ENCODE measurements at regions not wholly inside any gene's neighbourhood (a gene's known extent, or its start where the extent isn't known, plus 50 kb on each side); places are given as distances from the start of the nearest gene placed in this dataset.

- Histone ChIP-seq H3K4me3 (ENCODE audit: low read depth in 1 of 5, low read length in 5 of 5) (no peak overlapping the region), H3K27me3 (ENCODE audit: control insufficient read depth in 5 of 5, insufficient read depth in 4 of 5, low read length in 5 of 5) (no peaks in the 10 kb centered on the region), H3K9ac (ENCODE audit: low read length in 5 of 5) (no peak overlapping the region), H3K9me3 (ENCODE audit: control insufficient read depth in 5 of 5, low read length in 5 of 5) (no peaks in the 10 kb centered on the region), H3K36me3 (ENCODE audit: control insufficient read depth in 5 of 5, insufficient read depth in 5 of 5, low read length in 5 of 5) (no peaks in the 10 kb centered on the region), H3K27ac (ENCODE audit: low read depth, low read length) (no peak overlapping the region), H3K4me1 (ENCODE audit: control insufficient read depth in 5 of 5, insufficient read depth in 5 of 5, low read length in 5 of 5) (peaks cover 0 to 10% (median 0%) of the 10 kb centered on the region in 5 donors)
Measured at GRCh38 chr7:94205529-94205928, 189.2 kb upstream of the COL1A2 start.

GRCh38 chr7:94206295-94206694 lies 188.4 kb upstream of the COL1A2 start:
- Histone ChIP-seq H3K27me3 (ENCODE audit: control insufficient read depth in 5 of 5, insufficient read depth in 4 of 5, low read length in 5 of 5) (no peaks in the 10 kb centered on the region), H3K36me3 (ENCODE audit: control insufficient read depth in 5 of 5, insufficient read depth in 5 of 5, low read length in 5 of 5) (no peaks in the 10 kb centered on the region), H3K27ac (ENCODE audit: low read depth, low read length) (no peak overlapping the region), H3K4me3 (ENCODE audit: low read depth in 1 of 5, low read length in 5 of 5) (no peak overlapping the region), H3K9ac (ENCODE audit: low read length in 5 of 5) (no peak overlapping the region), H3K4me1 (ENCODE audit: control insufficient read depth in 5 of 5, insufficient read depth in 5 of 5, low read length in 5 of 5) (peaks cover 0 to 10% (median 0%) of the 10 kb centered on the region in 5 donors), H3K9me3 (ENCODE audit: control insufficient read depth in 5 of 5, low read length in 5 of 5) (no peaks in the 10 kb centered on the region)

DNA sequence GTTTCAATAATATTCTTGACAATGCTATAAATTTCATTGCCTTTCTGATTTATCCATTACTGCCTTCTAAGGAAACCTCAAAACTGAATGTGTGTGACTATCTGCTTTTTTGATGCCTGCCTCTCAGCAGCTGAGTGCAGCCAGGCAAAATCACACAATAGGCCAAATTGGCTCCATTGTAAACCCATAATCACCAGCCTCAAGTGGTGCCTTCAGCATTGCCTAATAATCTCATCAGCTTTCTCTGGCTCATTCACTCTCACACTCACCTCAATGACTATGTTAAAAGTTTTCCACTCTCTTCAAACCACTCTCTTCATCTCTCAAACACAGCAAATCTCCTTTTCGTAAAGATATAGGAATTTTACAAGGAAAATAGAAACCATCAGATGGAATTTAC lies 182.5 kb upstream of the COL1A2 start:
- Histone ChIP-seq H3K4me3 (ENCODE audit: low read depth in 1 of 5, low read length in 5 of 5) (no peak overlapping the region), H3K9me3 (ENCODE audit: control insufficient read depth in 5 of 5, low read length in 5 of 5) (no peaks in the 10 kb centered on the region), H3K36me3 (ENCODE audit: control insufficient read depth in 5 of 5, insufficient read depth in 5 of 5, low read length in 5 of 5) (no peaks in the 10 kb centered on the region), H3K27me3 (ENCODE audit: control insufficient read depth in 5 of 5, insufficient read depth in 4 of 5, low read length in 5 of 5) (no peaks in the 10 kb centered on the region), H3K9ac (ENCODE audit: low read length in 5 of 5) (no peak overlapping the region), H3K4me1 (ENCODE audit: control insufficient read depth in 5 of 5, insufficient read depth in 5 of 5, low read length in 5 of 5) (no peaks in the 10 kb centered on the region), H3K27ac (ENCODE audit: low read depth, low read length) (no peak overlapping the region)

DNA sequence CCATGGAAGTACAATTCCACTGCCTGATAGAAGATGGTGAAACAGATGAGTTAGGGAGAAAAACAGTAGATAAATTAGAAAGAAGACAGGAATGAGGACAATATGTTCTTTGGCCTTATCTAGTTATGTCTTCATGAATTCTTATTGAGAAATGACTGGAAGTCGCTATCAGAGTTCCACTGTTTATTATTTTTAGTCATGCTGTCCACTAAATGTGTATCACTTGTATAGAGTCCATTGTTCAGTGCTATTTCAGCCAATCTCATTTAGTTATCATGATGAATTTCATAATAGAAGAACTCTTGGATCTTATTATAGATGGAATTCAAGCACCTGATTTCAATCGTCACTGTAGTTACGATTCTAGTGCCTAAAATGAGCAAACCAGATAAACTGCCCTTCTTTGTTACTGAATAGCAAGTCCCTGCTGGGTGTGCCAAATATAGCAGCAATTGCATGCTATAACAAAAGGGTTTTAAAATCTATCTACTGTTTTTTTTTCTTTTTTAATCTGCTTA lies 177.7 kb upstream of the COL1A2 start:
- Histone ChIP-seq H3K9me3 (ENCODE audit: control insufficient read depth in 5 of 5, low read length in 5 of 5) (no peaks in the 10 kb centered on the region), H3K27me3 (ENCODE audit: control insufficient read depth in 5 of 5, insufficient read depth in 4 of 5, low read length in 5 of 5) (no peaks in the 10 kb centered on the region), H3K27ac (ENCODE audit: low read depth, low read length) (no peak overlapping the region), H3K4me1 (ENCODE audit: control insufficient read depth in 5 of 5, insufficient read depth in 5 of 5, low read length in 5 of 5) (no peaks in the 10 kb centered on the region), H3K9ac (ENCODE audit: low read length in 5 of 5) (no peak overlapping the region), H3K36me3 (ENCODE audit: control insufficient read depth in 5 of 5, insufficient read depth in 5 of 5, low read length in 5 of 5) (no peaks in the 10 kb centered on the region), H3K4me3 (ENCODE audit: low read depth in 1 of 5, low read length in 5 of 5) (no peak overlapping the region)

GRCh38 chr7:94217766-94218165 lies 176.9 kb upstream of the COL1A2 start:
- H3K4me3 ChIP-seq (ENCODE audit: low read depth in 1 of 5, low read length in 5 of 5) = no peak overlapping the region
- H3K4me1 ChIP-seq (ENCODE audit: control insufficient read depth in 5 of 5, insufficient read depth in 5 of 5, low read length in 5 of 5) = peaks cover 0 to 5% (median 3%) of the 10 kb centered on the region in 5 donors
- no peak overlapping the region for H3K27ac ChIP-seq (ENCODE audit: low read depth, low read length)
- H3K9me3 ChIP-seq (ENCODE audit: control insufficient read depth in 5 of 5, low read length in 5 of 5) = no peaks in the 10 kb centered on the region
- no peak overlapping the region for H3K9ac ChIP-seq (ENCODE audit: low read length in 5 of 5)
- no peaks in the 10 kb centered on the region for H3K27me3 ChIP-seq (ENCODE audit: control insufficient read depth in 5 of 5, insufficient read depth in 4 of 5, low read length in 5 of 5)
- no peaks in the 10 kb centered on the region for H3K36me3 ChIP-seq (ENCODE audit: control insufficient read depth in 5 of 5, insufficient read depth in 5 of 5, low read length in 5 of 5)

GRCh38 chr7:94222516-94222915 lies 172.2 kb upstream of the COL1A2 start:
- H3K4me1 ChIP-seq (ENCODE audit: control insufficient read depth in 5 of 5, insufficient read depth in 5 of 5, low read length in 5 of 5) = peaks cover 1 to 11% (median 8%) of the 10 kb centered on the region in 5 donors

GRCh38 chr7:94223375-94224084 lies 171.2 kb upstream of the COL1A2 start:
- Histone ChIP-seq H3K4me1 (ENCODE audit: control insufficient read depth in 5 of 5, insufficient read depth in 5 of 5, low read length in 5 of 5) (peaks cover 1 to 11% (median 8%) of the 10 kb centered on the region in 5 donors), H3K9ac (ENCODE audit: low read length in 5 of 5) (no peak overlapping the region), H3K36me3 (ENCODE audit: control insufficient read depth in 5 of 5, insufficient read depth in 5 of 5, low read length in 5 of 5) (no peaks in the 10 kb centered on the region), H3K9me3 (ENCODE audit: control insufficient read depth in 5 of 5, low read length in 5 of 5) (no peaks in the 10 kb centered on the region), H3K27ac (ENCODE audit: low read depth, low read length) (no peak overlapping the region), H3K27me3 (ENCODE audit: control insufficient read depth in 5 of 5, insufficient read depth in 4 of 5, low read length in 5 of 5) (no peaks in the 10 kb centered on the region), H3K4me3 (ENCODE audit: low read depth in 1 of 5, low read length in 5 of 5) (no peak overlapping the region)

More at GRCh38 chr7:94222516-94222915, 172.2 kb upstream of the COL1A2 start:
- Histone ChIP-seq H3K9ac (ENCODE audit: low read length in 5 of 5) (no peak overlapping the region), H3K36me3 (ENCODE audit: control insufficient read depth in 5 of 5, insufficient read depth in 5 of 5, low read length in 5 of 5) (no peaks in the 10 kb centered on the region), H3K9me3 (ENCODE audit: control insufficient read depth in 5 of 5, low read length in 5 of 5) (no peaks in the 10 kb centered on the region), H3K27me3 (ENCODE audit: control insufficient read depth in 5 of 5, insufficient read depth in 4 of 5, low read length in 5 of 5) (no peaks in the 10 kb centered on the region), H3K27ac (ENCODE audit: low read depth, low read length) (no peak overlapping the region), H3K4me3 (ENCODE audit: low read depth in 1 of 5, low read length in 5 of 5) (no peak overlapping the region)

DNA sequence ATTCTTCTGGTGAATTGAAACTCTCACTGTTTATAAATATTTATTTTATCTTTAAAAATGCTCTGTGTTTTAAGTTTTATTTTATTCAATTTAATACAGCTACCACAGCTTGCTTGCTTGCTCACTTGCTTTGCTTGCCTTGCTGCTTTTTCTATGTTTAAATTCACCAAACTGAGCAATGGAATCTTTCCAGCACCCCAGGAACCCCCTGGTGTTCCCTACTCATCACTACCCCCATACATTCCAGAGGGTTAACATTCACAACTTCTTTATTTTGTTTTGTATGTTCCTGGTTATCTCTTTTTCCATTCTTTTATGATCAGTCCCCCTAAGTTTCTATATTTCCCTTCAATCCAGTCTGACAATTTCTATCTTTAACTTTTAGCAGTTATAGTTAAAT lies 166.5 kb upstream of the COL1A2 start:
- Histone ChIP-seq H3K27me3 (ENCODE audit: control insufficient read depth in 5 of 5, insufficient read depth in 4 of 5, low read length in 5 of 5) (no peaks in the 10 kb centered on the region), H3K4me1 (ENCODE audit: control insufficient read depth in 5 of 5, insufficient read depth in 5 of 5, low read length in 5 of 5) (peaks cover 1 to 6% (median 5%) of the 10 kb centered on the region in 5 donors), H3K4me3 (ENCODE audit: low read depth in 1 of 5, low read length in 5 of 5) (no peak overlapping the region), H3K9me3 (ENCODE audit: control insufficient read depth in 5 of 5, low read length in 5 of 5) (no peaks in the 10 kb centered on the region), H3K36me3 (ENCODE audit: control insufficient read depth in 5 of 5, insufficient read depth in 5 of 5, low read length in 5 of 5) (no peaks in the 10 kb centered on the region), H3K9ac (ENCODE audit: low read length in 5 of 5) (no peak overlapping the region), H3K27ac (ENCODE audit: low read depth, low read length) (no peak overlapping the region)

DNA sequence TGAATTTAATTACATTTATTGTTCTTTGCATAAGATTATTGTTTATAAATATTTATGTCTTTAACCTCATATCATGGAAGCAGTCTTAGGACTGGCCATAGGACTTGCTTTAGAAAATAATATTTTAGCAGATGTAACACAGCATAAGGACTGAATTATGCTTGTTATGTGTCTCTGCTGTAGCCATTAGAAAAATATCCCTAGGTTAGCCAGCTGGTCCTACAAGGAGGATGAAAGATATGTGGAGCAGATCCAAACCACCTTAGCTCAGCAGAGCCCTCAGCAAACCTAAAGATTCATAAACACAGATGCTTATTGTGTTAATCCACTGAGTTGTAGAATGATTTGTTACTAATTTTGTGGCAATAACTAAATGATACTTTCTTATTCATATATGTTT lies 166.0 kb upstream of the COL1A2 start:
- H3K4me1 ChIP-seq (ENCODE audit: control insufficient read depth in 5 of 5, insufficient read depth in 5 of 5, low read length in 5 of 5) = peaks cover 0 to 2% (median 1%) of the 10 kb centered on the region in 5 donors
- no peak overlapping the region for H3K9ac ChIP-seq (ENCODE audit: low read length in 5 of 5)
- no peaks in the 10 kb centered on the region for H3K27me3 ChIP-seq (ENCODE audit: control insufficient read depth in 5 of 5, insufficient read depth in 4 of 5, low read length in 5 of 5)
- no peaks in the 10 kb centered on the region for H3K36me3 ChIP-seq (ENCODE audit: control insufficient read depth in 5 of 5, insufficient read depth in 5 of 5, low read length in 5 of 5)
- H3K9me3 ChIP-seq (ENCODE audit: control insufficient read depth in 5 of 5, low read length in 5 of 5) = no peaks in the 10 kb centered on the region
- H3K4me3 ChIP-seq (ENCODE audit: low read depth in 1 of 5, low read length in 5 of 5) = no peak overlapping the region
- H3K27ac ChIP-seq (ENCODE audit: low read depth, low read length) = no peak overlapping the region

DNA sequence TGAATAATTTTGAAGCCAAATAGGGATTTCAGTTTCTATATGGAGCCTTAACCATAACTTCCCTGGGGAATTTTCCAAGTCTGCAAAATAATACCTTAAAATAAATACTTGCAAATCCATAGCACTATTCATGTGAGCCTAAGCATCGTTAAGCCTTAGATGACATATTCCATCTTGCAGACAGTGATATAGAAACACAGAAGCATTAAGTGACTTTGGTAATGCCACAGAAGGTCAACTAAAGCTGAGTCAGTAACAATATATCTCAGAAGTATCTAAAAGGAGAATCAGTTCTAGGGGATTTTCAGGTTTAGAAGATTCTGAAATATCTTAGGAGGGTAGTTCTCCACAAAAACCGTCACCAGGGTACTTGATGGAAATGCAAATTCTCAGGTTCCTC lies 163.4 kb upstream of the COL1A2 start:
- no peaks in the 10 kb centered on the region for H3K9me3 ChIP-seq (ENCODE audit: control insufficient read depth in 5 of 5, low read length in 5 of 5)
- H3K4me1 ChIP-seq (ENCODE audit: control insufficient read depth in 5 of 5, insufficient read depth in 5 of 5, low read length in 5 of 5) = no peaks in the 10 kb centered on the region
- H3K27ac ChIP-seq (ENCODE audit: low read depth, low read length) = no peak overlapping the region
- H3K36me3 ChIP-seq (ENCODE audit: control insufficient read depth in 5 of 5, insufficient read depth in 5 of 5, low read length in 5 of 5) = no peaks in the 10 kb centered on the region
- H3K4me3 ChIP-seq (ENCODE audit: low read depth in 1 of 5, low read length in 5 of 5) = no peak overlapping the region
- H3K27me3 ChIP-seq (ENCODE audit: control insufficient read depth in 5 of 5, insufficient read depth in 4 of 5, low read length in 5 of 5) = no peaks in the 10 kb centered on the region
- H3K9ac ChIP-seq (ENCODE audit: low read length in 5 of 5) = no peak overlapping the region

Data from subcutaneous abdominal adipose tissue (tissue), 5 donors.